Endothelial cell of umbilical vein (primary cell): ENCODE measurements at regions not wholly inside any gene's neighbourhood (a gene's known extent, or its start where the extent isn't known, plus 50 kb on each side); places are given as distances from the start of the nearest gene placed in this dataset.
A peak's percentile ranks its signal among the peaks of the same experiment; 100 is the strongest.

ENCODE experiments used
- BruUV-seq: library from RNA; stranded (reverse); fragments of 400-500 nt; replicated peaks from 2 replicates; lab custom pipeline; 2021; lab: Mats Ljungman, UMichigan
- CTCF ChIA-PET: fragments of 300-600, 350-600 bp; sonication (Branson Sonifier 250); formaldehyde crosslinking; loops from one replicate; lab custom pipeline; 2021; ENCODE audit warnings: antibody characterized with exemption, inconsistent platforms; lab: Charles Lee
- POLR2A ChIA-PET: fragments of 300-600, 350-600 bp; sonication (Branson Sonifier 250); formaldehyde crosslinking; loops from one replicate; lab custom pipeline; 2021; ENCODE audit warnings: antibody characterized with exemption, inconsistent platforms; lab: Charles Lee
- DNase-seq: peaks from one replicate; pipeline ENCODE4 v3.0.0-alpha.2; 2011; ENCODE audit warnings: low read depth, low spot score
- FAIRE-seq: peaks from 2 replicates; lab custom pipeline; 2011; peaks lifted over from hg19 to GRCh38; lab: Jason Lieb, UNC
- H2AFZ ChIP-seq: 2 replicates; pipeline ENCODE4 v1.6.0; 2012; ENCODE audit warnings: low read depth, low read length, control low read depth, inconsistent platforms
- H3K27ac ChIP-seq: 2 replicates; pipeline ENCODE4 v1.5.1; 2011; ENCODE audit warnings: low read depth, mild to moderate bottlenecking, control low read depth, low read length, moderate library complexity; ENCODE audit not compliant: insufficient read depth
- H3K27me3 ChIP-seq, 2 experiments: 2 replicates each; pipeline versions ENCODE4 v1.6.0 to v1.6.1; 2011; ENCODE audit warnings: low read length in 2 of 2, mixed read lengths in 1 of 2; ENCODE audit not compliant: control insufficient read depth in 2 of 2, insufficient read depth in 2 of 2
- H3K36me3 ChIP-seq, 2 experiments: 2 replicates in 1 of 2; 3 replicates in 1 of 2; pipeline ENCODE4 v1.5.1; 2011; ENCODE audit warnings: low read length in 2 of 2, mild to moderate bottlenecking in 1 of 2, moderate library complexity in 1 of 2; ENCODE audit not compliant: control insufficient read depth in 2 of 2, insufficient read depth in 2 of 2; ENCODE audit errors: extremely low read depth in 1 of 2
- H3K4me1 ChIP-seq: 3 replicates; pipeline ENCODE4 v1.5.1; 2011; ENCODE audit warnings: mild to moderate bottlenecking, low read length; ENCODE audit not compliant: control insufficient read depth, insufficient read depth; ENCODE audit errors: extremely low read depth
- H3K4me2 ChIP-seq: 2 replicates; pipeline ENCODE4 v1.6.1; 2011; ENCODE audit warnings: low read length, control low read depth, mixed read lengths; ENCODE audit not compliant: insufficient read depth
- H3K4me3 ChIP-seq, 3 experiments: fragments of 200-600 bp in 1 of 3; sonication (generic), shearing (Covaris generic) in 1 of 3; replicated peaks in 1 of 3; 2 replicates each; pipeline ENCODE4 v1.5.1; 2011 to 2016; ENCODE audit warnings: control low read depth in 3 of 3, low read length in 3 of 3, mild to moderate bottlenecking in 2 of 3, inconsistent platforms in 1 of 3, low read depth in 1 of 3, moderate library complexity in 1 of 3; ENCODE audit not compliant: insufficient read depth in 1 of 3
- H3K79me2 ChIP-seq: 2 replicates; pipeline ENCODE4 v1.6.0; 2012; ENCODE audit warnings: low read length, inconsistent platforms; ENCODE audit not compliant: control insufficient read depth, insufficient read depth
- H3K9ac ChIP-seq: replicated peaks from 2 replicates; pipeline ENCODE3; 2011; ENCODE audit warnings: low read length, control low read depth; ENCODE audit not compliant: insufficient read depth; ENCODE audit errors: extremely low read depth
- H3K9me1 ChIP-seq: replicated peaks from 3 replicates; pipeline ENCODE4 v1.6.0; 2011; ENCODE audit warnings: mild to moderate bottlenecking, low read length; ENCODE audit not compliant: control insufficient read depth, insufficient read depth; ENCODE audit errors: extremely low read depth
- H3K9me3 ChIP-seq: replicated peaks from 2 replicates; pipeline ENCODE4 v1.5.1; 2012; ENCODE audit warnings: low read length, inconsistent platforms; ENCODE audit not compliant: control insufficient read depth, insufficient read depth
- H4K20me1 ChIP-seq: replicated peaks from 2 replicates; pipeline ENCODE3; 2011; ENCODE audit warnings: mild to moderate bottlenecking, low read length; ENCODE audit not compliant: control insufficient read depth, insufficient read depth; ENCODE audit errors: extremely low read depth
- FOS ChIP-seq: IDR thresholded peaks from 2 replicates; pipeline ENCODE4 v1.6.1; 2011; ENCODE audit warnings: mild to moderate bottlenecking, low read length, moderate library complexity, borderline replicate concordance; ENCODE audit not compliant: insufficient read depth
- GATA2 ChIP-seq: IDR thresholded peaks from 2 replicates; pipeline ENCODE4 v1.7.0; 2011; ENCODE audit warnings: low read depth, mild to moderate bottlenecking, moderate library complexity, mixed read lengths, low read length; ENCODE audit not compliant: insufficient read length, insufficient read depth
- JUN ChIP-seq: IDR thresholded peaks from 2 replicates; pipeline ENCODE4 v1.6.1; 2011; ENCODE audit warnings: borderline replicate concordance, low read depth; ENCODE audit not compliant: insufficient read length, insufficient read depth
- MYC ChIP-seq: IDR thresholded peaks from one replicate; pipeline ENCODE4 v1.6.1; 2011; ENCODE audit warnings: mild to moderate bottlenecking, low read depth, low read length
- POLR2AphosphoS5 ChIP-seq: IDR thresholded peaks from 2 replicates; pipeline ENCODE4 v1.6.1; 2012; ENCODE audit warnings: low read depth, mild to moderate bottlenecking, control low read depth, low read length, moderate library complexity; ENCODE audit not compliant: insufficient read depth
- dilution Hi-C: fragments of 300-500 bp; cut with MboI; formaldehyde crosslinking; loops from one replicate; pipeline ENCODE4 v1.15.0; 2019; ENCODE audit warnings: low sequenced_read_pairs; ENCODE audit not compliant: extremely low pct_ligation_motif_present
- intact Hi-C: fragments of 100-400 bp; cut with micrococcal nuclease; formaldehyde crosslinking; loops from one replicate; pipeline ENCODE4 v1.10.0; 2022
- TF ChIP-seq, protein P1 (sequence below), 2 donors: IDR thresholded peaks; 1 replicate in 1 of 2; 2 replicates in 1 of 2; pipeline ENCODE4 v1.5.1; 2011; ENCODE audit warnings: low read length in 2 of 2, mild to moderate bottlenecking in 2 of 2, moderate library complexity in 2 of 2, control low read depth in 1 of 2, inconsistent platforms in 1 of 2, low read depth in 1 of 2; ENCODE audit not compliant: insufficient read depth in 1 of 2; ENCODE audit errors: extremely low read depth in 1 of 2

DNA sequence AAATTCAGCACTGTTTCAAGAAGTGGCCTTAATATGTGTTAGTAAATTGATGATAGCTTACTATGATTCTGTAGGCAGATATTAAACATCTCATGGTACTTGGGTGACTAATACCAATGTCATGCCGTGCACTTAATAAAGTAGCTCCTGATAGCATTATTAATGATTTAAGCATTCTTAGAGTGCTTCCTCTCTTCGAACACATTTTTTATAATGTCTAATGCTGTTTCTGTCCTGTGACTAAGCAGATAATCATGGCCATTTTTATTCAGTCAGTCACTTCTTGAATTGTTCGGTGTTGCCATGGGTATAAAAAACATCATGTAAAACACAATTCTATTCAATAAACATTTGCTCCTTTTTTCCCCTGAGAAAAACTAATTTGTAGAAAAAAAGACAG is 804.6 kb upstream of the ADGRL4 start:
- H3K79me2 ChIP-seq: no peaks in the 10 kb centered on the region
- TF ChIP-seq JUN: peak; percentile 94
- TF ChIP-seq MYC: no peak
- TF ChIP-seq POLR2AphosphoS5: peak; percentile 48
- TF ChIP-seq GATA2: peak; percentile 51
- TF ChIP-seq FOS: peak; percentile 83
- TF ChIP-seq, protein P1, sequence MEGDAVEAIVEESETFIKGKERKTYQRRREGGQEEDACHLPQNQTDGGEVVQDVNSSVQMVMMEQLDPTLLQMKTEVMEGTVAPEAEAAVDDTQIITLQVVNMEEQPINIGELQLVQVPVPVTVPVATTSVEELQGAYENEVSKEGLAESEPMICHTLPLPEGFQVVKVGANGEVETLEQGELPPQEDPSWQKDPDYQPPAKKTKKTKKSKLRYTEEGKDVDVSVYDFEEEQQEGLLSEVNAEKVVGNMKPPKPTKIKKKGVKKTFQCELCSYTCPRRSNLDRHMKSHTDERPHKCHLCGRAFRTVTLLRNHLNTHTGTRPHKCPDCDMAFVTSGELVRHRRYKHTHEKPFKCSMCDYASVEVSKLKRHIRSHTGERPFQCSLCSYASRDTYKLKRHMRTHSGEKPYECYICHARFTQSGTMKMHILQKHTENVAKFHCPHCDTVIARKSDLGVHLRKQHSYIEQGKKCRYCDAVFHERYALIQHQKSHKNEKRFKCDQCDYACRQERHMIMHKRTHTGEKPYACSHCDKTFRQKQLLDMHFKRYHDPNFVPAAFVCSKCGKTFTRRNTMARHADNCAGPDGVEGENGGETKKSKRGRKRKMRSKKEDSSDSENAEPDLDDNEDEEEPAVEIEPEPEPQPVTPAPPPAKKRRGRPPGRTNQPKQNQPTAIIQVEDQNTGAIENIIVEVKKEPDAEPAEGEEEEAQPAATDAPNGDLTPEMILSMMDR (IDR thresholded peaks at IDR 0.05; ENCODE audit: extremely low read depth in 1 of 2, insufficient read depth in 1 of 2, low read depth in 1 of 2, low read length in 2 of 2): no peak
- H3K27me3 ChIP-seq: no peaks in the 10 kb centered on the region
- H3K27ac ChIP-seq: peak overlapping the region; percentile 93
- DNase-seq (peak; percentile 89), FAIRE-seq (peak; percentile 73)
- peak overlapping the region; percentile 57 for H2AFZ ChIP-seq
- H3K9me1 ChIP-seq: no peaks in the 10 kb centered on the region
- no TSS peak for BruUV-seq
- H3K9ac ChIP-seq: peak overlapping the region; percentile 87
- H4K20me1 ChIP-seq: no peaks in the 10 kb centered on the region
- CTCF ChIA-PET: no interaction called here
- peak overlapping the region; percentile 62 for H3K4me2 ChIP-seq
- intact Hi-C loops: loop anchor here (1.0 kb wide), 2 partner anchors 48 to 236 kb away; no protein-coding TSS in a partner anchor
- no peaks in the 10 kb centered on the region for H3K9me3 ChIP-seq
- H3K4me3 ChIP-seq: no peak overlapping the region
- dilution Hi-C loops: no loop called here
- POLR2A ChIA-PET: no interaction called here
- H3K4me1 ChIP-seq: peaks cover 17% of the 10 kb centered on the region
- no peaks in the 10 kb centered on the region for H3K36me3 ChIP-seq
